HG02885 (cell line): ENCODE measurements at regions not wholly inside any gene's neighbourhood (a gene's known extent, or its start where the extent isn't known, plus 50 kb on each side); places are given as distances from the start of the nearest gene placed in this dataset.

ENCODE experiments used
- ATAC-seq: cut with Tn5 transposase; IDR thresholded peaks from one replicate; pipeline ENCODE4 v1.9.1; 2021; ENCODE audit warnings: mild to moderate bottlenecking; ENCODE audit not compliant: unreplicated experiment, poor library complexity

- peak; percentile 92 for ATAC-seq
These were observed 103.1 kb upstream of the SLC44A1 start for GRCh38 chr9:105141146-105141975.

DNA sequence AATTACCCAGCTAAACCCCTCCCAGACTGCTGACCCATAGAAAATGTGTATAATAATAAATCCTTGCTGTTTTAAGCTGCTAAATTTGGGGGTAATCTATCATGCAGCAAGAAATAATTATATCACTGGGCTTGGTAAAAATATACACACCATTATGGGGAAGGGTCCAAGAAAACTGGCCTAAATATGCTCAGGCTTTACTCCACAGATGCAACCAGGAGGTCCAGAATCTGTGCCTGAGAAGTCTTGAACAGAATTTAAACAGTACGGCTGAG, 102.5 kb upstream of the SLC44A1 start:
- no peak for ATAC-seq

- no peak for ATAC-seq
These were observed 101.9 kb upstream of the SLC44A1 start for GRCh38 chr9:105142406-105143135.

DNA sequence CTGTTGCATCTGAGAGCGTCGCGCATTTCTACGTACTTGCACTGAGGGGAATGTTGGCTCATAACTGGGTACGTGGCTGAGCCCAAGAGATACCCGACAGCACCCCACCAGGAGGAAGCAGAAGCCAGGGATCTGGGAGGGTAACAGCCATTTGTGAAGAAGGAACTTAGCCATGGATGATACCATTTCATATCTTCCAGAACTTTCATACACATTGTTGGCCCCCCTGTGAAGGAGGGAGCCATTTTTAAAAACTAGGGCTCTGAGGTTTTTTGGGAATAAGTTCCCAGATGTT, 101.4 kb upstream of the SLC44A1 start:
- ATAC-seq: no peak

DNA sequence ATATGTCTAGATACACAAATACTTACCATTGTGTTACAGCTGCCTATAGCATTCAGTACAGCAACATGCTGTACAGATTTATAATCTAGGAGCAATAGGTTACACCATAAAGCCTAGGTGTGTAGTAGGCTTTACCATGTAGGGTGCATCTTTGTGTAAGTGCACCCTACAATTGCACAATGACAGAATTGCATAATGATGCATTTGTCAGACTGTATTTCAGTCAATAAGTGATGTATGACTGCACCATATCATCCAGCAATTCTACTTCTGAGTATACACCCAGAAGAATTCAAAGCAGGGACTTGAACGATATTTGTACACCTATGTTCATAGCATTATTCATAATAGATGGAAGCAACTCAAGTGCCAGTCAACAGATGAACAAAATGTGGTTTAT, 100.4 kb upstream of the SLC44A1 start:
- ATAC-seq: no peak

GRCh38 chr9:105144841-105145240, 99.6 kb upstream of the SLC44A1 start:
- ATAC-seq: no peak

DNA sequence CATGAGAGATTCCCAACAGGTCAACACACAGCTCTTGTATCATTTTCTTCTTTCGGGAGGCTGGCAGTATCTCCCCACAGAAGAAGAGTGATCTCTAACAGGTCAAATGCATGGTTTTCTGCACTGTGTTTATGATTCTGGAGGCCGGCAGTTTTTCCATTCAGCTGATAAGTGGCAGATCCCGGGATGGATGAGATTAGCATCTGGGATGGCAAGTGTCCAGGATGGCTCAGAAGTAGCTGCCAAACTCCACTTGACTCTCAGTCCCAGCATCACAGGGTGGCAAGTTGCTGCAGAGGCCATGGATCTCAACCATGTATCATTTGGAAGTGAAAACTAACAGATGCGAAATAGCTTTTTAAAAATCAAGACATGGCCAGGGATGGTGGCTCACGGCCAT, 97.8 kb upstream of the SLC44A1 start:
- ATAC-seq: no peak

DNA sequence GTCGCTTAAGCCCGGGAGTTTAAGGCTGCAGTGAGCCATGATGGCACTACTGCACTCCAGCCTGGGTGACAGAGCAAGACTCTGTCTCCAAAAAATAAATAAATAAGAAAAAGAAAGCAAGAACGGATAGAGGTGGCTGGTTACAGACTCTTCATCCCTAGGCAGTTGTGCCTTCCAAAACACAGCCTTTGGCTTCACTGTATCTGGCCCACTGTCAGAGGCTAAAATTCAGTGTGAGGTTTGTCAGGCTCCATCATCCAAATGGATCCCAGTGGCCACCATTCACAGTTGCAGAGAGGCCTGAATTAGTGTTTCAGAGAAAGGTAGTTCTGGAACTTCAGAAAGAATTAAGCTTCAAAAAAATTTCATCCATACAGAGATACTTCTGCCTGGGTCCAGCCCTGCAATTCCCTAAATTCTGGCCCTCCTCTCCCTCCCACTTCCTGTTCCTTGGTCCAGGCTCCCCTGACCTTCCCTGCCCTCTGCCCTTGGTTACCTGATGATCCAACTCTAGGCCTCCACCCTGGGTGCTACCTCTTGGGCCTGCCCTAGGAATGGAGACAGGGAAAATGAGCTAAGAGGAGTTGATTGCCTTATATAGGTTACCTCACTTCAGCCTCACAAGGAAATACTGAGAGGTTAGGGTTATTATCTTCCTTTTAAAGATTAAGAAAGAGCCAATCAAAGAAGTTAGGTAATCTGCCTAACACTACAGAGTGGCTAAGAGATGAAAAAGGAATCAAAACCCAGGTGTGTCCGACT, 97.2 kb upstream of the SLC44A1 start:
- ATAC-seq: no peak

DNA sequence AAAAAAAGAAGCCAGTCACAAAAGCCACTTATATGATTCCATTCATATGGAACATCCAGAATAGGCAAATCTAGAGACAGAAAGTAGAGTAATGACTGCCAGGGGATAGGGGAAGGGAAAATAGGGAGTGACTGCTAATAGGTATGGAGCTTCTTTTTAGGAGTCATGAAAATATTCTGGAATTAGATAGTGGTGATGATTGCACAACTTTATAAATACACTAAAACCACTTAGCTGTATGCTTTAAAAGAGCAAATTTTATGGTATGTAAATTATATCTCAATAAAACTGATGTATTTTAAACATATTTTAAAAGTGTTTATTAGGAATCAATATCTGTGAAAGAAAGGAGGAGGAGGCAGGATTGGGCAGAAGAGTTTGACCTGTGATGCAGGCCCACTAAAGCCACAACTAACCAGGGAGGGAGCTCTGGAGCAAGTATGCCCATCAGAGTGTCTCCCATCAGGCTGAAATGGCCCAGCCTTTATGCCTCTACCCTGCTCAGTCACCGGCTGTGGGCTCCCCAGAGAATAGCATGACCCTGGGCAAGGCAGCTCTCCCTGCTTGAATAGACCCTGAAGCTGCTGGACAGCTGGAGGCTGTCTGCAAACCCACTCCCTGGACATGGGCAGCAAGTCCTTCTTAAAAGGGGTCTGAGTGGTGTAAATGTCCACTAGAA, 96.0 kb upstream of the SLC44A1 start:
- no peak for ATAC-seq

DNA sequence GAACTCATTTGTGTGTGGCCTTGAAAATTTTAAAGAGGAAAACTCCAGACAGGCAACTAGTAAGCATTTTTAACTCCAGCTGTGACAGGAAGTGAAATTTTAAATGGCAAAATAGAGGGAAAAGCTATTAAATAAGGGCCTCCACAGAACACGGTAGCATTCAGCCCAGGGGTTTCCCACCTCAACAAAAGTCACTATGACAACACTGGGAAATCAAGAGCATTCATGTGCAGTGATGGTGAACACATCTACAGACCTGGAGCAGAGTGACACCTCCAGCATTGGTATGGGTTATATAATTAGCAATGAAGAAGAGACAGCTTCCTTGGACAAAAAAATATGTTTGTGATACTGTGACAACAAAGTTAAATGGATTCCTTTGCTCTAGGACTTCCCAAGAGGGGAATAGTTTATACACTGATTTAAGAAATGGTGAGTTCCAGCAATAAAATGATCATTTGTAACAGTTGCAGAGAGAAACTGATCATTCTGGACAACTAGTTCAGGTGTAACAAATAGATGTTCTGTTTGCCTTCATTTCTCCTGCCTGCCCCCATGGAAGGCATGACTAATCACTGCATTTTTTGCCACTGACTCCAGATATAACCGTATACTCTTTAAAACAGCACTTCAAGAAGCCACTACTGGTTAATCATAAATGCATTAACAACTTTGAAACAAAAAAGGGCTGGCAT, 93.3 kb upstream of the SLC44A1 start:
- ATAC-seq: peak; percentile 37

DNA sequence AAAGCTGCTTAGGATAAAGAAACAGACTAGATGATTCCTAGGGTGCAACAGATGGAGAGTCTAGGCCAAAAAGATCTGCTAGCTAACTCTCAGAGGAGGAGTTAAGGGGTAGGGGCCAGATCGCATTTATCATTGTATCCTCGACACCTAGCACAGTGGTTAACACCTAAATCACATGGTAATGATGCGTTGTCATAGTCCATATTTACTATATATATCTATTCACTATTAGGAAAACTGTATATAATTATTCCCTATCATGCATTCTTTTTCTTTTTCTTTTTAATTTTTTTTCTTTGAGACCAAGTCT, 92.8 kb upstream of the SLC44A1 start:
- ATAC-seq: no peak

- no peak for ATAC-seq
These were observed 89.7 kb upstream of the SLC44A1 start for GRCh38 chr9:105154723-105155191.

DNA sequence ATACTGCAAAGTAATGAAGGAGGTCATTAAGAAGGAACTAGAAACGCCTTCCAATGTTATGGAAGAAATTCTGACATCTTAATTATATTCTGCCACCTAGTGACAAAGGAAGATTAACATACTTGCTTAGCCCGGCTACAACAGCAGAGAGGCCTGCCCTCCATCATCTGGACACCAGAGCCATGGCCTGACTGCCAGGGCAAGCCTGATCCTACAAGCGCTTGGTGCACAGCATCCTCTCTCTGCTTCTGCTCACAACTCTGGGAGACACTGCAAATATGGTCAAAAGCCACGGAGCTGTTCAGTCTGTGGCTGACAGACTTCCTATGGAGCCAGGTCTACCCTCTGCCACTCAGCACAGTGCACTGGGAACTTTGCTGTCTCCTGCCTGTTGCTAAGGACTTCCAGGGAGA, 87.3 kb upstream of the SLC44A1 start:
- peak; percentile 86 for ATAC-seq

- no peak for ATAC-seq
These were observed 86.4 kb upstream of the SLC44A1 start for GRCh38 chr9:105158020-105158419.

DNA sequence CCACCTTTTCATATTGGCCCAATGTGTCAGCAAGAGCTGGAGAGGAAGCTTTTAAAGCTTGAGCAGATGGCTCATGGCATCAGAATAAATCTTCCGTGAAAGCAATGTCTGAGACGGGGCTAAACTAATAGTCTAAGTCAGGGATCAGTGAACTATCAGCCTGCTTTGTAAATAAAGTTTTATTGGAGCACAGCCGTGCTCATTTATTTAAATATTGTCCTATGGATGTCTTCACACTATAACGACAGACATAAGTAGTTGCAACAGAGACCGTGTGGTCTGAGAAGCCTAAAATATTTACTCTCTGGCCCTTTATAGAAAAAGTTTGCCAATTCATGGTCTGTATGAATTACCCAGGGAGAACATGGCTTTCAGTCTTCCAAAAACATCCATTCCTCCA, 85.6 kb upstream of the SLC44A1 start:
- ATAC-seq: no peak

- no peak for ATAC-seq
These were observed 75.6 kb upstream of the SLC44A1 start for GRCh38 chr9:105168870-105169319.

DNA sequence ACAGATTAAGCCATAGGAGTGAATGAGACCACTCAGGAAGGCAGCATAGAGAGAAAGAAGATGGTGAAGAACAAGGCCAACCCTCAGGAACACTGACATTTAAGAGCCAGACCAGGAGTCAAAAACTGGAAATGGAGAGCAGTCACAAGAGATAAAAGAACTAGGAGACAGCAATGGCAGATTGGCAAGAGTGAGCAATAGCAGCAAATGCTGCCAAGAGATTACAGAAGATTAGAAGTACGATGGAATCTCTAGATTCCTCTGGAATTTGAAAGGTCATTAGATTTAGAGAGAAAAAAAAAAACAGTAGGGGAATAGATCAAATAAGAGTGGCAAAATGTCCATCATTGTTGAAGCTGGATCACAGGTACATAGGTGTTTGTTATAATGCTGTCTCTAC, 73.4 kb upstream of the SLC44A1 start:
- no peak for ATAC-seq

- ATAC-seq: no peak
These were observed 72.9 kb upstream of the SLC44A1 start for GRCh38 chr9:105171589-105171988.

- no peak for ATAC-seq
These were observed 72.0 kb upstream of the SLC44A1 start for GRCh38 chr9:105172436-105172835.

GRCh38 chr9:105173306-105173705, 71.1 kb upstream of the SLC44A1 start:
- ATAC-seq: no peak
